GM13976 (cell line): ENCODE measurements at regions not wholly inside any gene's neighbourhood (a gene's known extent, or its start where the extent isn't known, plus 50 kb on each side); places are given as distances from the start of the nearest gene placed in this dataset.

Source experiments
- DNase-seq: peaks from one replicate; pipeline ENCODE4 v3.0.0; 2012; ENCODE audit warnings: low spot score
- CTCF ChIP-seq: IDR thresholded peaks from 2 replicates; pipeline ENCODE4 v1.5.1; 2012; ENCODE audit warnings: borderline replicate concordance, mild to moderate bottlenecking; ENCODE audit not compliant: insufficient read depth; ENCODE audit errors: extremely low read depth, missing control alignments, control extremely low read depth
- in situ Hi-C: fragments of 300-500 bp; cut with MboI; formaldehyde crosslinking; loops from one replicate; pipeline ENCODE4 v1.12.0; 2022; ENCODE audit warnings: low sequenced_read_pairs, mixed read lengths, inconsistent platforms; ENCODE audit not compliant: unreplicated experiment

GRCh38 chr19:31498781-31499180, 149.5 kb upstream of the TSHZ3 start:
- in situ Hi-C loops = no loop called here
- no peak for DNase-seq
- TF ChIP-seq CTCF = no peak

GRCh38 chr19:31499281-31500196, 150.3 kb upstream of the TSHZ3 start:
- TF ChIP-seq CTCF = no peak
- in situ Hi-C loops = no loop called here
- no peak for DNase-seq

- TF ChIP-seq CTCF = no peak
- in situ Hi-C loops = no loop called here
- DNase-seq = no peak
Observed at GRCh38 chr19:31500197-31500830, 151.1 kb upstream of the TSHZ3 start.

- no peak for TF ChIP-seq CTCF
- in situ Hi-C loops = no loop called here
- DNase-seq = no peak
Observed at GRCh38 chr19:31500946-31501345, 151.7 kb upstream of the TSHZ3 start.

GRCh38 chr19:31501427-31502195, 152.4 kb upstream of the TSHZ3 start:
- TF ChIP-seq CTCF = no peak
- in situ Hi-C loops = no loop called here
- no peak for DNase-seq

- in situ Hi-C loops = no loop called here
- no peak for TF ChIP-seq CTCF
- no peak for DNase-seq
Observed at GRCh38 chr19:31502536-31503170, 153.4 kb upstream of the TSHZ3 start.
